HepG2 (cell line): ENCODE measurements at regions not wholly inside any gene's neighbourhood (a gene's known extent, or its start where the extent isn't known, plus 50 kb on each side); places are given as distances from the start of the nearest gene placed in this dataset.

Experiments used
- ATAC-seq: fragments of 200-7000 bp; cut with Tn5 transposase; 3 replicates; pipeline ENCODE4 v1.9.1; 2020; ENCODE audit warnings: mild to moderate bottlenecking, moderate library complexity
- BruUV-seq: library from RNA; stranded (reverse); fragments of 400-500 nt; replicated peaks from 2 replicates; lab custom pipeline; 2021; lab: Mats Ljungman, UMichigan
- CTCF ChIA-PET: fragments of 300-600 bp; formaldehyde crosslinking; extraction: SDS; loops from one replicate; lab custom pipeline; 2021; ENCODE audit warnings: low total read pairs, inconsistent platforms, low intra/inter-chr PET ratio; lab: Yijun Ruan, JAX
- POLR2A ChIA-PET: fragments of 350-600 bp; sonication (Branson Sonifier 250); formaldehyde crosslinking; loops from one replicate; lab custom pipeline; 2020; ENCODE audit warnings: antibody characterized with exemption, inconsistent platforms; lab: Yijun Ruan, JAX
- DNase-seq: peaks from one replicate; pipeline ENCODE4 v3.0.0-alpha.2; 2015; ENCODE audit warnings: low spot score
- FAIRE-seq: peaks from 3 replicates; lab custom pipeline; 2011; peaks lifted over from hg19 to GRCh38; lab: Jason Lieb, UNC
- H2AFZ ChIP-seq: one replicate; pipeline ENCODE4 v1.6.1; 2011; ENCODE audit warnings: low read length, inconsistent platforms
- H3K27ac ChIP-seq: fragments of 300-600 bp; 3 replicates; pipeline ENCODE4 v1.8.0; 2011; ENCODE audit warnings: mixed run types, mild to moderate bottlenecking, mixed read lengths, low read length, inconsistent platforms; ENCODE audit not compliant: insufficient read depth; ENCODE audit errors: extremely low read length
- H3K27me3 ChIP-seq, 2 experiments: fragments of 200-600 bp in 1 of 2; 2 replicates in 1 of 2; 3 replicates in 1 of 2; pipeline versions ENCODE4 v1.6.0 to v1.8.0; 2011; ENCODE audit warnings: low read length in 2 of 2, mild to moderate bottlenecking in 2 of 2, moderate library complexity in 2 of 2, inconsistent platforms in 1 of 2; ENCODE audit not compliant: insufficient read depth in 2 of 2, control insufficient read depth in 1 of 2
- H3K36me3 ChIP-seq, 2 experiments: fragments of 200-600 bp in 1 of 2; replicated peaks in 1 of 2; 2 replicates in 1 of 2; 3 replicates in 1 of 2; pipeline versions ENCODE4 v1.5.1 to v1.8.0; 2011; ENCODE audit warnings: low read length in 2 of 2, inconsistent platforms in 1 of 2; ENCODE audit not compliant: insufficient read depth in 2 of 2, control insufficient read depth in 1 of 2
- H3K4me1 ChIP-seq: 2 replicates; pipeline ENCODE4 v1.5.1; 2012; ENCODE audit warnings: low read length, inconsistent platforms; ENCODE audit not compliant: insufficient read depth
- H3K4me2 ChIP-seq: 2 replicates; pipeline ENCODE4 v1.6.0; 2011; ENCODE audit warnings: low read depth, low read length, inconsistent platforms
- H3K4me3 ChIP-seq, 3 experiments: fragments of 200-600 bp in 1 of 3; sonication (generic), shearing (Covaris generic) in 1 of 3; replicated peaks in 1 of 3; 2 replicates each; pipeline ENCODE4 v1.5.1; 2011 to 2016; ENCODE audit warnings: low read length in 3 of 3, inconsistent platforms in 2 of 3, low read depth in 2 of 3, mild to moderate bottlenecking in 2 of 3, control low read depth in 1 of 3, mixed read lengths in 1 of 3; ENCODE audit not compliant: insufficient read depth in 1 of 3
- H3K79me2 ChIP-seq: one replicate; pipeline ENCODE4 v1.6.1; 2011; ENCODE audit warnings: low read length, inconsistent platforms; ENCODE audit not compliant: insufficient read depth
- H3K9ac ChIP-seq: 2 replicates; pipeline ENCODE4 v1.6.0; 2011; ENCODE audit warnings: mild to moderate bottlenecking, low read depth, low read length, inconsistent platforms; ENCODE audit not compliant: insufficient read depth
- H3K9me3 ChIP-seq: 2 replicates; pipeline ENCODE4 v1.5.1; 2012; ENCODE audit warnings: mild to moderate bottlenecking, low read length
- H4K20me1 ChIP-seq: 2 replicates; pipeline ENCODE4 v1.6.0; 2011; ENCODE audit warnings: inconsistent platforms, mild to moderate bottlenecking, low read length, moderate library complexity; ENCODE audit not compliant: insufficient read depth
- DMTF1 ChIP-seq: sonication (generic); formaldehyde crosslinking; IDR thresholded peaks from 2 replicates; pipeline ENCODE4 v1.4.0; 2020; ENCODE audit warnings: mild to moderate bottlenecking, missing genetic modification reagents
- FOXA1 ChIP-seq, 2 experiments: fragments of 450-650 bp in 1 of 2; sonication (generic) in 1 of 2; formaldehyde crosslinking in 1 of 2; IDR thresholded peaks; 2 replicates each; pipeline versions ENCODE4 v1.4.0 to v1.6.1; 2016 to 2020; ENCODE audit warnings: missing genetic modification reagents in 1 of 2
- GPBP1L1 ChIP-seq: sonication (generic); formaldehyde crosslinking; IDR thresholded peaks from 2 replicates; pipeline ENCODE4 v1.5.0; 2020; ENCODE audit warnings: mild to moderate bottlenecking, missing genetic modification reagents
- HIVEP1 ChIP-seq: sonication (generic); formaldehyde crosslinking; IDR thresholded peaks from 2 replicates; pipeline ENCODE4 v1.4.0; 2020; ENCODE audit warnings: mild to moderate bottlenecking, missing genetic modification reagents
- JUNB ChIP-seq: sonication (generic); formaldehyde crosslinking; IDR thresholded peaks from 2 replicates; pipeline ENCODE4 v1.8.0; 2022; ENCODE audit warnings: missing genetic modification reagents, mild to moderate bottlenecking, borderline replicate concordance
- MAFK ChIP-seq, 2 experiments: IDR thresholded peaks in 1 of 2; conservative IDR thresholded peaks in 1 of 2; 2 replicates each; pipeline ENCODE4 v1.6.1; 2011; ENCODE audit warnings: improper control_type of control experiment in 2 of 2, low read length in 2 of 2
- MTA3 ChIP-seq: sonication (generic); formaldehyde crosslinking; IDR thresholded peaks from 2 replicates; pipeline ENCODE4 v1.4.0; 2020; ENCODE audit warnings: missing genetic modification reagents
- RXRB ChIP-seq: IDR thresholded peaks from 2 replicates; pipeline ENCODE4 v1.6.1; 2016; ENCODE audit warnings: borderline replicate concordance, missing genetic modification reagents, missing compliant biosample characterization
- ZBTB33 ChIP-seq: sonication (generic); formaldehyde crosslinking; IDR thresholded peaks from 2 replicates; pipeline ENCODE4 v1.4.0; 2020; ENCODE audit warnings: missing genetic modification reagents
- ZNF260 ChIP-seq: sonication (generic); formaldehyde crosslinking; IDR thresholded peaks from 2 replicates; pipeline ENCODE4 v1.4.0; 2020; ENCODE audit warnings: missing genetic modification reagents, low read depth, mild to moderate bottlenecking, borderline replicate concordance
- ZNF546 ChIP-seq: sonication (generic); formaldehyde crosslinking; conservative IDR thresholded peaks from 2 replicates; pipeline ENCODE4 v1.8.1; 2023; ENCODE audit warnings: mild to moderate bottlenecking, missing genetic modification reagents
- WGBS: methylation state at CpG from one replicate; pipeline ENCODE4 v1.1.6; 2017; ENCODE audit warnings: low lambda C conversion rate; 5-methylcytosine and 5-hydroxymethylcytosine counted together
- in situ Hi-C: cut with HindIII; loops from 2 replicates; pipeline ENCODE4 v1.10.0; 2017; ENCODE audit warnings: low pct_unique_long_range_greater_than_20kb; ENCODE audit not compliant: extremely low pct_ligation_motif_present
- intact Hi-C: fragments of 100-400 bp; cut with micrococcal nuclease; formaldehyde crosslinking; loops from one replicate; pipeline ENCODE4 v1.10.0; 2022; ENCODE audit not compliant: unreplicated experiment

GRCh38 chr9:90961375-90961774, 159.8 kb downstream of the SYK start:
- DNase-seq (no peak), ATAC-seq (no peak), FAIRE-seq (no peak)
- no peaks in the 10 kb centered on the region for H3K36me3 ChIP-seq
- no peaks in the 10 kb centered on the region for H3K79me2 ChIP-seq
- TF ChIP-seq ZNF546 (CRISPR knock-in tag) (no peak), MAFK (conservative IDR thresholded peaks at IDR 0.05 in 1 of 2, IDR thresholded peaks at IDR 0.05 in 1 of 2; ENCODE audit: low read length in 2 of 2) (peak in 1 of 2 experiments; percentile 15; a peak in 1 of 4 replicates)
- ChIA-PET POLR2A (no interaction called here), CTCF (no interaction called here)
- no peaks in the 10 kb centered on the region for H3K4me1 ChIP-seq
- H3K9me3 ChIP-seq: no peaks in the 10 kb centered on the region
- no peak overlapping the region for H3K4me3 ChIP-seq
- BruUV-seq: no TSS peak
- in situ Hi-C loops (no loop called here), intact Hi-C loops (no loop called here)
- no peak overlapping the region for H3K9ac ChIP-seq
- no peak overlapping the region for H3K4me2 ChIP-seq
- H4K20me1 ChIP-seq: no peaks in the 10 kb centered on the region
- H3K27ac ChIP-seq: no peak overlapping the region
- H2AFZ ChIP-seq: no peak overlapping the region
- 12% methylated on average over 6 of the region's 10 CpGs for WGBS
- H3K27me3 ChIP-seq: peaks cover 0 to 29% of the 10 kb centered on the region in 2 experiments; a peak in 4 of 5 replicates

- in situ Hi-C loops: no loop called here
- intact Hi-C loops: no loop called here
- TF ChIP-seq ZNF260 (no peak), ZBTB33 (peak; percentile 97), MTA3 (CRISPR knock-in tag) (no peak), HIVEP1 (CRISPR knock-in tag) (no peak), FOXA1 (IDR thresholded peaks at IDR 0.05) (no peak), FOXA1 (CRISPR knock-in tag; IDR thresholded peaks at IDR 0.05) (peak; percentile 92), RXRB (no peak), DMTF1 (CRISPR knock-in tag) (no peak), GPBP1L1 (CRISPR knock-in tag) (no peak), JUNB (no peak)
These were observed 162.7 kb downstream of the SYK start for GRCh38 chr9:90964101-90965020.

More at GRCh38 chr9:90964101-90965020, 162.7 kb downstream of the SYK start:
- no peak overlapping the region for H3K9ac ChIP-seq
- peaks cover 0 to 28% of the 10 kb centered on the region in 2 experiments; a peak in 4 of 5 replicates for H3K27me3 ChIP-seq
- no peak overlapping the region for H3K4me2 ChIP-seq
- no TSS peak for BruUV-seq
- H3K9me3 ChIP-seq: no peaks in the 10 kb centered on the region
- no peak overlapping the region for H3K4me3 ChIP-seq
- H3K27ac ChIP-seq: no peak overlapping the region
- ChIA-PET CTCF (no interaction called here), POLR2A (no interaction called here)
- no peaks in the 10 kb centered on the region for H3K79me2 ChIP-seq
- H3K4me1 ChIP-seq: no peaks in the 10 kb centered on the region
- no peak overlapping the region for H2AFZ ChIP-seq
- 63% methylated on average over 22 of the region's 26 CpGs for WGBS
- H4K20me1 ChIP-seq: no peaks in the 10 kb centered on the region
- ATAC-seq (peak; percentile 94), DNase-seq (peak; percentile 3), FAIRE-seq (no peak)
- no peaks in the 10 kb centered on the region for H3K36me3 ChIP-seq
